ENCODE measurements at regions not wholly inside any gene's neighbourhood (a gene's known extent, or its start where the extent isn't known, plus 50 kb on each side); places are given as distances from the start of the nearest gene placed in this dataset.

GRCh38 chr1:164417016-164417704 lies 141.8 kb upstream of the PBX1 start:
- H3K27me3 Mint-ChIP-seq (ENCODE audit: unreplicated experiment), result peaks cover 22% of the 10 kb centered on the region
- TF ChIP-seq CTCF (IDR thresholded peaks at IDR 0.05), result no peak
- H3K4me3 Mint-ChIP-seq (ENCODE audit: unreplicated experiment), result no peak overlapping the region
- no peak overlapping the region for H3K27ac Mint-ChIP-seq (ENCODE audit: unreplicated experiment)
- no peaks in the 10 kb centered on the region for H3K36me3 Mint-ChIP-seq (ENCODE audit: unreplicated experiment)
- no peak for DNase-seq (ENCODE audit: extremely low spot score, unreplicated experiment)
- no peaks in the 10 kb centered on the region for H3K4me1 Mint-ChIP-seq (ENCODE audit: unreplicated experiment)
- no peaks in the 10 kb centered on the region for H3K9me3 Mint-ChIP-seq (ENCODE audit: unreplicated experiment)

GRCh38 chr1:164423136-164423535 lies 135.8 kb upstream of the PBX1 start:
- no peaks in the 10 kb centered on the region for H3K9me3 Mint-ChIP-seq (ENCODE audit: unreplicated experiment)

GRCh38 chr1:164433141-164433817 lies 125.7 kb upstream of the PBX1 start:
- Mint-ChIP-seq H3K4me1 (ENCODE audit: unreplicated experiment) (no peaks in the 10 kb centered on the region), H3K36me3 (ENCODE audit: unreplicated experiment) (no peaks in the 10 kb centered on the region), H3K4me3 (ENCODE audit: unreplicated experiment) (no peak overlapping the region), H3K27me3 (ENCODE audit: unreplicated experiment) (peaks cover 12% of the 10 kb centered on the region), H3K27ac (ENCODE audit: unreplicated experiment) (no peak overlapping the region), H3K9me3 (ENCODE audit: unreplicated experiment) (no peaks in the 10 kb centered on the region)
- no peak for TF ChIP-seq CTCF (IDR thresholded peaks at IDR 0.05)
- DNase-seq (ENCODE audit: extremely low spot score, unreplicated experiment), result no peak

More at GRCh38 chr1:164423136-164423535, 135.8 kb upstream of the PBX1 start:
- Mint-ChIP-seq H3K4me1 (ENCODE audit: unreplicated experiment) (no peaks in the 10 kb centered on the region), H3K36me3 (ENCODE audit: unreplicated experiment) (no peaks in the 10 kb centered on the region), H3K27ac (ENCODE audit: unreplicated experiment) (no peak overlapping the region), H3K4me3 (ENCODE audit: unreplicated experiment) (no peak overlapping the region), H3K27me3 (ENCODE audit: unreplicated experiment) (peaks cover 15% of the 10 kb centered on the region)
- no peak for DNase-seq (ENCODE audit: extremely low spot score, unreplicated experiment)
- no peak for TF ChIP-seq CTCF (IDR thresholded peaks at IDR 0.05)

GRCh38 chr1:164433818-164434170 lies 125.2 kb upstream of the PBX1 start:
- Mint-ChIP-seq H3K27me3 (ENCODE audit: unreplicated experiment) (peaks cover 12% of the 10 kb centered on the region), H3K4me1 (ENCODE audit: unreplicated experiment) (no peaks in the 10 kb centered on the region), H3K4me3 (ENCODE audit: unreplicated experiment) (no peak overlapping the region), H3K36me3 (ENCODE audit: unreplicated experiment) (no peaks in the 10 kb centered on the region), H3K27ac (ENCODE audit: unreplicated experiment) (no peak overlapping the region), H3K9me3 (ENCODE audit: unreplicated experiment) (no peaks in the 10 kb centered on the region)
- TF ChIP-seq CTCF (IDR thresholded peaks at IDR 0.05), result no peak
- no peak for DNase-seq (ENCODE audit: extremely low spot score, unreplicated experiment)

GRCh38 chr1:164440232-164440631 lies 118.8 kb upstream of the PBX1 start:
- no peaks in the 10 kb centered on the region for H3K36me3 Mint-ChIP-seq (ENCODE audit: unreplicated experiment)
- no peak overlapping the region for H3K4me3 Mint-ChIP-seq (ENCODE audit: unreplicated experiment)
- TF ChIP-seq CTCF (IDR thresholded peaks at IDR 0.05), result peak; percentile 54
- no peak for DNase-seq (ENCODE audit: extremely low spot score, unreplicated experiment)
- H3K9me3 Mint-ChIP-seq (ENCODE audit: unreplicated experiment), result no peaks in the 10 kb centered on the region
- H3K27me3 Mint-ChIP-seq (ENCODE audit: unreplicated experiment), result no peaks in the 10 kb centered on the region
- peaks cover 5% of the 10 kb centered on the region for H3K4me1 Mint-ChIP-seq (ENCODE audit: unreplicated experiment)
- no peak overlapping the region for H3K27ac Mint-ChIP-seq (ENCODE audit: unreplicated experiment)
